Keratinocyte (primary cell): ENCODE measurements at regions not wholly inside any gene's neighbourhood (a gene's known extent, or its start where the extent isn't known, plus 50 kb on each side); places are given as distances from the start of the nearest gene placed in this dataset.

Source experiments
- DNase-seq: peaks from one replicate; pipeline ENCODE4 v3.0.0-alpha.2; 2011; ENCODE audit warnings: low read depth, missing footprints, low spot score
- FAIRE-seq: peaks from 2 replicates; lab custom pipeline; 2011; peaks lifted over from hg19 to GRCh38; lab: Jason Lieb, UNC
- H2AFZ ChIP-seq: 2 replicates; pipeline ENCODE4 v1.6.0; 2012; ENCODE audit warnings: low read length, control low read depth, inconsistent platforms; ENCODE audit not compliant: control insufficient read depth
- H3K27ac ChIP-seq: 2 replicates; pipeline ENCODE4 v1.5.1; 2011; ENCODE audit warnings: low read length; ENCODE audit not compliant: control insufficient read depth, insufficient read depth
- H3K27me3 ChIP-seq: 3 replicates; pipeline ENCODE4 v1.6.0; 2011; ENCODE audit warnings: low read length; ENCODE audit not compliant: control insufficient read depth, insufficient read depth; ENCODE audit errors: extremely low read depth
- H3K36me3 ChIP-seq, 2 experiments: 2 replicates in 1 of 2; 3 replicates in 1 of 2; pipeline ENCODE4 v1.5.1; 2011; ENCODE audit warnings: low read length in 2 of 2, mild to moderate bottlenecking in 1 of 2; ENCODE audit not compliant: control insufficient read depth in 2 of 2, insufficient read depth in 2 of 2; ENCODE audit errors: extremely low read depth in 1 of 2
- H3K4me1 ChIP-seq: 3 replicates; pipeline ENCODE4 v1.5.1; 2011; ENCODE audit warnings: low read length; ENCODE audit not compliant: control insufficient read depth, insufficient read depth; ENCODE audit errors: extremely low read depth
- H3K4me2 ChIP-seq: 3 replicates; pipeline ENCODE4 v1.6.0; 2011; ENCODE audit warnings: low read depth, low read length; ENCODE audit not compliant: control insufficient read depth, insufficient read depth; ENCODE audit errors: extremely low read depth
- H3K4me3 ChIP-seq, 3 experiments: fragments of 200-600 bp in 1 of 3; sonication (generic) in 1 of 3; 2 replicates in 2 of 3; 3 replicates in 1 of 3; pipeline ENCODE4 v1.5.1; 2011 to 2016; ENCODE audit warnings: low read length in 3 of 3, mild to moderate bottlenecking in 3 of 3, control low read depth in 2 of 3, inconsistent platforms in 1 of 3, low read depth in 1 of 3, mixed read lengths in 1 of 3, mixed run types in 1 of 3, moderate library complexity in 1 of 3; ENCODE audit not compliant: control insufficient read depth in 2 of 3, insufficient read depth in 2 of 3; ENCODE audit errors: extremely low read depth in 1 of 3
- H3K79me2 ChIP-seq: 2 replicates; pipeline ENCODE4 v1.6.0; 2012; ENCODE audit warnings: low read length; ENCODE audit not compliant: control insufficient read depth, insufficient read depth
- H3K9ac ChIP-seq: 3 replicates; pipeline ENCODE4 v1.6.0; 2011; ENCODE audit warnings: low read length; ENCODE audit not compliant: control insufficient read depth, insufficient read depth; ENCODE audit errors: extremely low read depth
- H3K9me1 ChIP-seq: 3 replicates; pipeline ENCODE4 v1.6.0; 2011; ENCODE audit warnings: low read length; ENCODE audit not compliant: control insufficient read depth, insufficient read depth; ENCODE audit errors: extremely low read depth
- H3K9me3 ChIP-seq: 2 replicates; pipeline ENCODE4 v1.5.1; 2012; ENCODE audit warnings: low read depth, low read length; ENCODE audit not compliant: control insufficient read depth
- H4K20me1 ChIP-seq: 3 replicates; pipeline ENCODE4 v1.6.0; 2011; ENCODE audit warnings: low read length; ENCODE audit not compliant: control insufficient read depth, insufficient read depth; ENCODE audit errors: extremely low read depth
- CTCF ChIP-seq, 3 experiments: IDR thresholded peaks in 1 of 3; conservative IDR thresholded peaks in 1 of 3; optimal IDR thresholded peaks in 1 of 3; 2 replicates in 2 of 3; 3 replicates in 1 of 3; pipeline versions ENCODE3 to v1.5.1; 2011; ENCODE audit warnings: low read length in 3 of 3, mild to moderate bottlenecking in 3 of 3, moderate library complexity in 2 of 3, control low read depth in 1 of 3, inconsistent platforms in 1 of 3; ENCODE audit not compliant: insufficient read depth in 2 of 3; ENCODE audit errors: extremely low read depth in 1 of 3
- EZH2 ChIP-seq: IDR thresholded peaks from one replicate; pipeline ENCODE4 v1.6.1; 2012; ENCODE audit warnings: inconsistent platforms, mild to moderate bottlenecking, low read length, moderate library complexity
- dilution Hi-C: fragments of 300-500 bp; cut with MboI; formaldehyde crosslinking; loops from one replicate; pipeline ENCODE4 v1.7.0; 2020; ENCODE audit warnings: low sequenced_read_pairs; ENCODE audit not compliant: extremely low pct_ligation_motif_present

DNA sequence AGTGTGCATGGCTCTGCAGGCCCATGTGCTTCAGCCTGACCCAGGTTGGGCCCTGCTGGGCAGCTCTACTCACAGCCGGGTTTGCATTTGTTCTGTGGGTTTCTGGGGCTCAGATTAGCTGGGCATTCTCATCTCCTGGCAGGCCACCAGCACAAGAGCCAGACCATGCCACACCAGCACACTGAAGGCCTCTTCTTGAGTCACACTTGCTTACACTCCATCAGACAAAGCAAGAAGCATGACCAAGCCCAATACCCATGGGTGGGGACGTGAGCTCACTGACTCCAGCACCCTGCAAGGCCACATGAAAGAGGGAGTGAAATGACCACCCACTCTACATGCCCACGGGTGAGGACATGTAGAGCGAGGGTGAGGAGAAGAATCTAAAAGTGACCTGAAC lies 257.8 kb upstream of the PPP2R2D start:
- Histone ChIP-seq H3K9me3 (peaks cover 9% of the 10 kb centered on the region), H3K9me1 (no peaks in the 10 kb centered on the region)

DNA sequence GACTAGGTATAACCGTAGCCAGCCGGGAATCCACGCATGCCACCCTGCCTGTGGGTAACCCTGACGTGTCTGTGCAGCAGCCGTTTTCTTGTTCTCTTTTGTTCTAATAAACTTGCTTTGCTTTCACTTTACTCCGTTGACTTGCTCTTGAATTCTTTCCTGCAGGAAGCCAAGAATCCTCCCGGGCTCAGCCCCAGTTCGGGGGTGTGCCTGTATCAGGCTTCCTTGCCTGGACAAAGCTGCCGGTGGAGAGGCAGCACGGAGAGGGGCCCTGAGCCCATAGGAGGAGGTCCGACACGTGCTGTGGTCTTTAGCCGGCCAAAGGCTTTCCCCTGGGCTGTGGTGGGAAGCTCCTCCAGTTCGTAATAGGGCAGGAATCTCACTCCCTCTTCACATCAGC lies 256.5 kb upstream of the PPP2R2D start:
- H3K79me2 ChIP-seq: no peaks in the 10 kb centered on the region
- H3K9me1 ChIP-seq: no peaks in the 10 kb centered on the region
- DNase-seq (no peak), FAIRE-seq (no peak)
- H3K9ac ChIP-seq: no peak overlapping the region
- peaks cover 11% of the 10 kb centered on the region for H3K9me3 ChIP-seq
- no peak overlapping the region for H3K27ac ChIP-seq
- H3K4me2 ChIP-seq: no peak overlapping the region
- no peaks in the 10 kb centered on the region for H3K27me3 ChIP-seq
- no peak overlapping the region for H3K4me3 ChIP-seq
- no peaks in the 10 kb centered on the region for H3K36me3 ChIP-seq
- no peaks in the 10 kb centered on the region for H3K4me1 ChIP-seq
- H2AFZ ChIP-seq: no peak overlapping the region
- dilution Hi-C loops: no loop called here
- no peaks in the 10 kb centered on the region for H4K20me1 ChIP-seq
- TF ChIP-seq EZH2: no peak
- TF ChIP-seq CTCF (optimal IDR thresholded peaks at IDR 0.05 in 1 of 3, IDR thresholded peaks at IDR 0.05 in 1 of 3, conservative IDR thresholded peaks at IDR 0.05 in 1 of 3; ENCODE audit: extremely low read depth in 1 of 3, insufficient read depth in 2 of 3, low read length in 3 of 3): no peak

More for the DNA sequence above, 257.8 kb upstream of the PPP2R2D start:
- dilution Hi-C loops: no loop called here
- DNase-seq (no peak), FAIRE-seq (no peak)
- no peak overlapping the region for H3K9ac ChIP-seq
- H2AFZ ChIP-seq: no peak overlapping the region
- H4K20me1 ChIP-seq: no peaks in the 10 kb centered on the region
- H3K27me3 ChIP-seq: no peaks in the 10 kb centered on the region
- no peak overlapping the region for H3K27ac ChIP-seq
- H3K4me2 ChIP-seq: no peak overlapping the region
- no peak overlapping the region for H3K4me3 ChIP-seq
- no peaks in the 10 kb centered on the region for H3K79me2 ChIP-seq
- TF ChIP-seq CTCF (optimal IDR thresholded peaks at IDR 0.05 in 1 of 3, IDR thresholded peaks at IDR 0.05 in 1 of 3, conservative IDR thresholded peaks at IDR 0.05 in 1 of 3; ENCODE audit: extremely low read depth in 1 of 3, insufficient read depth in 2 of 3, low read length in 3 of 3) (no peak), EZH2 (no peak)
- H3K4me1 ChIP-seq: no peaks in the 10 kb centered on the region
- no peaks in the 10 kb centered on the region for H3K36me3 ChIP-seq
